ENCODE measurements at regions not wholly inside any gene's neighbourhood (a gene's known extent, or its start where the extent isn't known, plus 50 kb on each side); places are given as distances from the start of the nearest gene placed in this dataset.

- TF ChIP-seq SMAD3 (CRISPR knock-in tag; IDR thresholded peaks at IDR 0.05; ENCODE audit: borderline replicate concordance) = no peak
- TF ChIP-seq ZMAT4 (CRISPR knock-in tag; IDR thresholded peaks at IDR 0.05) = no peak
- TF ChIP-seq HMGXB4 (CRISPR knock-in tag; IDR thresholded peaks at IDR 0.05) = no peak
- TF ChIP-seq USF2 (CRISPR knock-in tag; IDR thresholded peaks at IDR 0.05) = no peak
- no peak for TF ChIP-seq PRDM15 (CRISPR knock-in tag; IDR thresholded peaks at IDR 0.05)
- TF ChIP-seq SOX15 (CRISPR knock-in tag; IDR thresholded peaks at IDR 0.05) = no peak
- no peak for TF ChIP-seq ZNF512 (CRISPR knock-in tag; IDR thresholded peaks at IDR 0.05; ENCODE audit: borderline replicate concordance)
- no peak for TF ChIP-seq ZNF317 (CRISPR knock-in tag; IDR thresholded peaks at IDR 0.05; ENCODE audit: borderline replicate concordance, low read depth)
- TF ChIP-seq ZNF219 (CRISPR knock-in tag; IDR thresholded peaks at IDR 0.05; ENCODE audit: borderline replicate concordance) = no peak
- no peak for TF ChIP-seq MAX (CRISPR knock-in tag; IDR thresholded peaks at IDR 0.05)
- TF ChIP-seq FOXP1 (CRISPR knock-in tag; IDR thresholded peaks at IDR 0.05; ENCODE audit: borderline replicate concordance) = no peak
- no peak for TF ChIP-seq HMGA2 (CRISPR knock-in tag; IDR thresholded peaks at IDR 0.05)
These were observed 140.2 kb upstream of the MIR17HG start (continued) for GRCh38 chr13:91207261-91207660.

- POLR2A ChIA-PET = no interaction called here
- peaks cover 34% of the 10 kb centered on the region for H3K4me1 Mint-ChIP-seq
- TF ChIP-seq FOXJ3 (CRISPR knock-in tag; IDR thresholded peaks at IDR 0.05; ENCODE audit: borderline replicate concordance) = no peak
- no peak for TF ChIP-seq ETV6 (CRISPR knock-in tag; IDR thresholded peaks at IDR 0.05)
- no peak for TF ChIP-seq ZNF317 (CRISPR knock-in tag; IDR thresholded peaks at IDR 0.05; ENCODE audit: borderline replicate concordance, low read depth)
- no peak for TF ChIP-seq E2F4 (CRISPR knock-in tag; IDR thresholded peaks at IDR 0.05; ENCODE audit: borderline replicate concordance, low read depth)
- no peak for TF ChIP-seq FOXP1 (CRISPR knock-in tag; IDR thresholded peaks at IDR 0.05; ENCODE audit: borderline replicate concordance)
- TF ChIP-seq ZNF416 (CRISPR knock-in tag; IDR thresholded peaks at IDR 0.05) = no peak
- no peak for TF ChIP-seq CTCF (IDR thresholded peaks at IDR 0.05)
- no peak for TF ChIP-seq GTF2I (CRISPR knock-in tag; conservative IDR thresholded peaks at IDR 0.05)
These were observed 136.0 kb upstream of the MIR17HG start for GRCh38 chr13:91211510-91211909.

More at GRCh38 chr13:91211510-91211909, 136.0 kb upstream of the MIR17HG start:
- ATAC-seq = no peak; the same call in 1 of the 2 replicates
- no peak overlapping the region for H3K4me3 Mint-ChIP-seq
- peaks cover 8% of the 10 kb centered on the region; the same call in 1 of the 2 replicates for H3K9me3 Mint-ChIP-seq
- no peaks in the 10 kb centered on the region for H3K36me3 Mint-ChIP-seq
- CTCF ChIA-PET = no interaction called here
- H3K27ac Mint-ChIP-seq = no peak overlapping the region; the same call in 1 of the 2 replicates
- no peak for DNase-seq (ENCODE audit: low spot score)
- peaks cover 27% of the 10 kb centered on the region for H3K27me3 Mint-ChIP-seq (ENCODE audit: low read depth)
